GM18858 (cell line): ENCODE measurements at regions not wholly inside any gene's neighbourhood (a gene's known extent, or its start where the extent isn't known, plus 50 kb on each side); places are given as distances from the start of the nearest gene placed in this dataset.

Experiments
- ATAC-seq: cut with Tn5 transposase; IDR thresholded peaks from one replicate; pipeline ENCODE4 v1.9.1; 2021; ENCODE audit not compliant: unreplicated experiment

DNA sequence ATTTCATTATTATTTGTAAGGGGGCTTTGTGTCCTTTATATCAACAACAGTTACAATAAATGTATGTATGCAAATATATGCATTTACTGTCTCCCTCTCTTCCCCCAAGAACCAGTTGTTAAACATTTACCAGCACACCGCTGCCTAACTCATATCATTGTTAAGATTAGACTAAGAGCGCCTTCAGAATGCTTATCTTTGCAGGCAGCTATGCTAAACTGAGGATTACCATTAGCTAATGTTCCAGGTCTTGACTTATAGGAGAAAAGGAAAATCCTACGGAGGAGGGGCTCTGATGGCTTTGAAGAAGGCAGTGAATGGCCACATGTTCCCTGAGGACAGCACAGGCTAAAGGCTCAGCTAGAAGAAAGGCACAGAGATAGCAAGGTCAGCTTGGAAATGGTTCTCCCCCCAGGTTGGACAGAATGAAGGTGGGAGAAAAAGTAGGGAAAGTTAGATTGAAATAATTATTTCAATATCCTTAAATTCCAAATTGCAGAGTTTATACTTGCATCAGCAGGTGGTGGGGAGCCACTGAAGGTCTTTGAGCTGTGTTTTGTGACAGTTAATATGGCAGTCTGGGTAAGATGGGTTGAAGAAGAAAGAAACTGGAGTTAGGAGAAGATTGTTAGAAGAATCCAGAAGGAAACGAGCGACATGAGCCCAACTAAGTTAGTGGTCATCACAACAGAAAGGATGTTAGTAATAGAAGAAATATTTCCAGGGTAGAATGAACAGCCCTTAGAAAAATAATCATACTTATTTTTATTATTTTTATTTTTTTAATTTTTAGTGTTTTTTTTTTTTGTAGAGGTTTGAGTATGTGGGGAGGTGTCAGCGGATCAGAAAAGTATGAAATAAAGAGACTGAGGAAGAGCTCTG lies 87.0 kb upstream of the MAF start:
- no peak for ATAC-seq

DNA sequence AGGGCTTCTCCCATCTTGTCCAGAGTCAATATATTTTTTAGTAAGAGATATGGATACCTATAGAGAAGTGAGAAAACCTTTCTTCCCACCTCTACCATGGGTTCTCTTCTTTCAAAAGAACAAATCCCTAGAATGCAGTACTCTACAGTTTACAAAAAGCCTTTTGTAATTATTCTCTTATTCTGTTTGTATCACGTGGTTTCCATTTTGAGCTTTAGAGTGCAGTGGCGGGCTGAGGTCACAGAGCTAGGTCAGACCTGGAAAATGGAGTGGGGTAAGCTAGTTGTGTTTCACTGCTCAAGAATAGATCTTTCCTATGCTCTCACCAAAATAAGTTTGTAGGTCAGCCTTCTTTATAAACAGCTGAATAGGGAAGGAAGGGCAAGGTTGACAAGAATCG lies 85.3 kb upstream of the MAF start:
- no peak for ATAC-seq

DNA sequence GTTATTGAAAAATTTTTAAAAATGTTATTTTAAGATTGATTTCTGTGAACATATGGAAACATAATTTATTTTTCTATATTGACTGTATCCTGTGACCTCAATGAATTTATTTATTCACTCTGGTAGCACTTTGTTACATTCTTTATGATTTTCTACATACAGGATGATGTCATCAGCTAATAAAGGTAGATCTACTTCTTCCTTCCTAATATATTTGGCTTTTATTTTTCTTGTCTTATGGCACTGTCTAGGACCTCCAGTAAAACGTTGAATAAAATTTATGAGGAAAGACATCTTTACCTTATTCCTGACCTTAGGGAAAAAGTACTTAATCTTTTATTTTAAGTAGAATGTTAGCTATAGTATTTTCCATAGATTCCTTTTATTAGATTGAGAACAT lies 78.8 kb upstream of the MAF start:
- no peak for ATAC-seq

DNA sequence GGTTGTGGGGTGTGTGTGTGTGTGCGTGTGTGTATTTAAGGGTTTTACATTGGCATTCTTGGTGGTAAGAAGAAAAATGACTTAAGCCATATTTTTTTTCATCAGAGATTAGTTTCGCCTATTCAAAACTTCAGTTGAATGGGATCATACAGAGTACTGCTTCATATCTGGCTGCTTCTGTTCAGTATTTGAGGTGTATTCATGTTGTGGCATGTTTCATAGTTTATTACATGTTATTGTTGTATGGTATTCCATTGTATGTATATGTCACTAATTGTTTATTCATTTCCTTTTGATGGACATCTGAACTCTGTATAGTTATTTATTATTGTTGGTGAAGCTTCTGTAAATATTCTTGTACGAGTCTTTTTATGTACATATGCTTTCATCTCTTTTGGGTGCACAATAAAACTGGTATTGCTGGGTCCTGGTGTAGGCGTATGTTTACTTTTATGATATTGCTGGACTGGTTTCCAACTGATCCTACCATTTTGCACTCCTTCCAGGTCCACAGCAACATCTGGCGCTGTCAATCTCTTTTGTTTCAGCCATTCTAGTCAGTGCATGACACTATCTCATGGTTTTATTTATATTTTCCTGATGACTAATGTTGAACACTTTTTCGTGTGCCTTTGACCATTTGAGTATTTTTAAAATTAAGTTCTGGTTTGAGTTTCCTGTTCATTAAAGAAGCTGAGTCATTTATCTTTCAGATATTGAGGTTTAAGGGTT lies 77.4 kb upstream of the MAF start:
- no peak for ATAC-seq

DNA sequence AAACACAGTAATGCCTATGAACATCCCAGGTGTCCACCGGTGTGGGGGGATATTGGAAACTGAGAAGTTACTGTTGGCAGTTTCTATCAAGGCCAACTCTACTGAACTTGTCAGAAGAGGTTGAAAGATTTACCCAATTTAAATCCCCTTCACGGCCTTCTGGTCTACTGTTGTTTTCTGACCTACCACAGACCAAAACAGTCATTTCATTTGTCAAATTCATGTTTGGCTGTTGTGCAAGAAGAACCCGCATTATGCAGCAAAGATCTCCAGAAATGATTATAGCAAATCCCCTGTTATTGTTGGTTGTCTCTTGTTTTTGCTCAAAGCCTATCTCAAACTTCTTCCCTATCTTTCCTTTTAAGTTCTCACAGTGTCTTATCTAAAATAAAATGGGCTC lies 73.1 kb upstream of the MAF start:
- ATAC-seq, result no peak

DNA sequence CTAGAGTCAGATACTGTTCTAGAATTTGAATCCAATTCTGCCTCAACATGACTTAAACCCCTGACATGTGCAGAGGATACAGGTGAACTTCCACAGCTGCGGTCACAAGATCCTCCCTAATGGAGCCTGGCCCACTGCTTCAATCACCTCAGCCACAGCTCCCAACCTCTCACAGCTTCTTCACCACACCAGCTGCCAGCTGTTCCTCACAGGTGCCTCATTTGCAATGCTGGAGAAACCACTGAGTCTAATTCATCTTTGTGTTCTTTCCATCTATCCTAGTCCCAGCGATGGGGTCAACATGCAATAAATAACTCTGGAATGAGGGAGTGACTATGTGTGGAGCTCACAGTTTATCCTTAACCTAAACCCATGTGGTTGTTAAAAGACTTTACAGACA lies 72.0 kb upstream of the MAF start:
- no peak for ATAC-seq

DNA sequence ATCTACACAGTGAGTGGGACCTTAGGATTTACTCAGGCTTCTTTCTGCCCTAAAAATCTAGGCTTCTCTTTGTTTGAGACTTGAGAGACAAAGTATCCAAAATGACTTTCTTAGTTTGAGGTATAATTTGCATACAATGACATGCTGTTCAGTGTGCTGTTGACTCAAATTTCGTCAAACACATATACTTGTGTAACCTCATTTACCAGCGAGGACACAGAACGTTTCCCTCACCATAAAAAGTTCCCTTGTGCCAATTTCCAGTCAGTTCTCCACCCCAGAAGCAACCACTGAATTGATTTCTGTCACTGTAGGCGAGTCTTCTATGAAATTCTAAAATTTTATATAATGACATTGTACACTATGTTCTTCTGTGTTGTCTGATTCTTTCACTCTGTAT lies 68.0 kb upstream of the MAF start:
- no peak for ATAC-seq

DNA sequence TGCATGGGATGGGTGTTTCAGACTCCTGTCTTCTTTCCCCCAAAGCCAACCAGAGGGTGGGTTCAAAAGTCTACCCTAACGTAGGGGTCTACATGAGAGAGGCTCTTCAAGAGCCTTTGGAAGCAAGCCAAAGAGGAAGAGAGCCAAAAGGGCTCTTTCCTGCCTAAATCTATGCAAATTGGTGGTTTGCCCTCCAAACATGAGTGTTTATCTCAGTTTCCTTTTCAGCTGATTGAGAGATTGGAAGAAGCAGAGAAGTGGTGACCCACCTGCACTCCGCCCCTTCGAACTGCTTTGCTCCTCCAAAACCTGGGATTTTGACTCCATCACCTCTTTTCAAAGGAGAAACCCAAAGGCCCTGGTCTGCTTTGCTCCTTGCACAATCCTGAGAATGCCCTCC lies 65.4 kb upstream of the MAF start:
- ATAC-seq, result no peak

DNA sequence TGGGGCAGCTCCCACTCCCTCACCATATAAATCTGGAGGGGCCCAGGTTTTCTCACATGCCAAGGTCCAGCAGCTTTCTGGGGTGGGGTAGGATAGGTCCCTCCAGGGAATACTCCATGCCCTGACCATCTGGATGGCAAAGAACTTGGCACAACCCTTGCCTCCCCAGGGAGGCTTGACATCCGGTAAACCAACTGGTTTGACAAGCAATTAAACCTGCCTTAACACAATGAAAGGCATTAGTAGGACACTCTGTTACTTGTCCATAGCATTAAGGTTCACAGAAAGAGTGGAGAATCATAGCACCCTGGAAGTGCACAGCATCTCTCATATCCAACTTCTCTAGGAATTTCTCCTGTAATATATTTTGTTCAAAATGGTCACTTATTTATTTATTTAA lies 63.9 kb upstream of the MAF start:
- no peak for ATAC-seq

DNA sequence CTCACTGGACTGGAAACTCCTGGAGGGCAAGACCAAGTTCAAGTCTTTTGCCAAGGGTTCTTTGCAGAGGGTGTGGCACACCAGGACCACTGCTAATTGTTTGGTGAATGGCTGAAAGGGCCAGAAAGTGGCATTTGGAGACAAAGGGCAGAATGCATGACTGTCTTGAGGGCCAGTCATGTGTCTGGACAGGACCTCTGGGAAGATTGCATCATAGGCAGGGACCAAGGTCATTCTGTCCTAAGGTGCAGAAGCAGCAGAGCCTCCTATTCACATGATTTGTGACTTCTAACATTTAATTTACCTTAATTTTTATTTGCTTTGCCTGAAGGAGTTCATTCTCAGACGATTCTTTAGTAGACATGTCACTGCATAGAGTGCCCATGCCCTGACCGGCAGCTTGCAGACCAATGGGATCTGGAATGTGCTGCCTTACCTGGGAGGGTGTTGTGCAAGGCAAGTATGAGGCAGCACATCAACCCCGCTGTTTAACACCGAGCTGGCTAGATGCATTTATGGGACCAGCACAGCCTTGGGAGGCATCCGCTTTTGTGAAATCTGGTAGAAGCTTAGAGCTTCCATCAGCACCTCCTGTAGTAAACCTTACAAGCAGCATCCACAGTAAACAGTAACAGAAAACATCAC lies 62.3 kb upstream of the MAF start:
- ATAC-seq, result no peak

DNA sequence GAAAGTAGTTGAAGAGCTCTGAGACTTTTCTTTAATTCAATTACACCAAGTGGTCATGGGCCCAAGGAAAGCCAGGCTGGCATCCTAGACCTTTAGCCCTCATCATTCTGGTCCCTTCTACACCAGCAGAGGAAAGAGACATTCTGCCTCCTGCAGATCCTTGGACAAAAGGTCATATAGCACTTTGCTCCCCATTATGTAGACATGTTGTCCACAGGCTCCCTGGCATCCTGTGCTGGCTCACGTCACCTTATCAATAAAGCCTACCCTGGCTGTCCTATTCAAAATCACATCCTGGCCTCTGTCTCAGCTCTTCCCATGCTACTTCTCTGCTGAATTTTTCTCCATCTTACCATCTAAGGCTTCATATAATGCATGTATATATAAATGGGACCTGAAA lies 61.6 kb upstream of the MAF start:
- no peak for ATAC-seq

DNA sequence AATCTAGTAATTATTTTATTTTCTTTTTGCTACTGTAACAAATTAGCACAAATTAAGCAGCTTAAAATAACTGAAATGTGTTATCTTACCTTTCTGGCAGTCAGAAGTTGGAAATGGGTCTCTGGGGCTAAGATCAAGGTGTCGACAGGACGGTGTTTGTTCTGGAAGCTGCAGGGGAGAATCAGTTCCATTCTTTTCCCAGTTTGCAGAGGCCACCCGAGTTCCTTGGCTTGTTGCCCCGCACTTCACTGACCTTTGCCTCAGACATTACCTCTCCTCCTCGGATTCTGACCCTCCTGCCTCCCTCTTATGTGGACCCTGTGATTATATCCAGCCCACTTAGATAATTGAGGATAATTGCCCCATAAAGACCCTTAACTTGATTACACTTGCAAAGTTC lies 61.0 kb upstream of the MAF start:
- no peak for ATAC-seq

DNA sequence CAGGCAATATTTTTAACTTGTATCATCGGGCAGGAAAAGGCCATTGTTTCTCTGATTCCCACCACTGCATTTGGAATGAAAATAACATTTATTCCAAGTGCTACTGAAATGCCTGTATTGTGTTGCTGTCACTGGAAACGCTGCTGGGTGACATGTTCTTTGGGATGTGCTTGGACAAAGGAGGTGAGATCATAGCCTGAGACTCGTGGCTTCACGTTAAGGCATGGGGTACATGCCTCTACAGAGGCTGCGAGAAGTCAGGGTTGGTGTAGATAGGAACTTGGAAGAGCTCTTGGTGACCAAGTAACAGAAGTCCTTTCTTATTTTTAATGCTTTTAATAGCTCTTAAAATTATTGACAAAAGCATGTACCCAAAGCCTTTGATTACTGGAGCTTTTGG lies 58.8 kb upstream of the MAF start:
- no peak for ATAC-seq

DNA sequence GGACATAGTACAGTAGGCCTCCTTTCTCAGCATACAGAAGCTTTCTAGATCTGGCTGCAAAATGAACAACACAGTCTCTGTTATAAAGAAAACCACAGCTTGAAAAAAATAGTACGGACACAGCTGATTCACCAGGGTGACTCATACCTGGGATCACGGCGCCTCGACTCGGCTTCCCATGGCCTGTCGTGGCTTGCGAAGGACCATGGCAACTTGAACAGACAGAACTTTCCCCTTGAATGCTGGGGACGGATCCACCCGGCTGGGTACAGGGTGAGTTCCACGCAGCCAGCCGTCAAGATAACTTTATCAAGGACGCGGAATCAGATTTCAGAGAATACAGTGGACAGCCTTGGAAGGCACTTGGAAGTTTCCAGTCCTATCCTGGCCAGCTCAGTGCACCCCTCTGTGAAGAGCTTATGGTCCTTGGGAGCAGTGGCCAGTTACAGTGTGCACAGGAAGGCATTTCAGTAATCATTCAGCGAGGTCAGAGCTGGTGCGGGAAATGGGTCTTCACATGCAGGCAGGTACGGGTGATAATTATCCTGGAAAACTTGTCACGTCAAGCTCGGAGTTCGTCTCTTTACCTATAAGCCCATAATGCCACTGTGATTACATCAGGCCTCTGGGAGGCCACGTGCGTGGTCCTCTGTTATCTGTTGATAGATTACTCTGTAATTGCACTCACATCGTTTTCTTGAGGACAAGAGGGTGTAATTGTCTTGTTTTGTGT lies 57.9 kb upstream of the MAF start:
- ATAC-seq, result no peak

DNA sequence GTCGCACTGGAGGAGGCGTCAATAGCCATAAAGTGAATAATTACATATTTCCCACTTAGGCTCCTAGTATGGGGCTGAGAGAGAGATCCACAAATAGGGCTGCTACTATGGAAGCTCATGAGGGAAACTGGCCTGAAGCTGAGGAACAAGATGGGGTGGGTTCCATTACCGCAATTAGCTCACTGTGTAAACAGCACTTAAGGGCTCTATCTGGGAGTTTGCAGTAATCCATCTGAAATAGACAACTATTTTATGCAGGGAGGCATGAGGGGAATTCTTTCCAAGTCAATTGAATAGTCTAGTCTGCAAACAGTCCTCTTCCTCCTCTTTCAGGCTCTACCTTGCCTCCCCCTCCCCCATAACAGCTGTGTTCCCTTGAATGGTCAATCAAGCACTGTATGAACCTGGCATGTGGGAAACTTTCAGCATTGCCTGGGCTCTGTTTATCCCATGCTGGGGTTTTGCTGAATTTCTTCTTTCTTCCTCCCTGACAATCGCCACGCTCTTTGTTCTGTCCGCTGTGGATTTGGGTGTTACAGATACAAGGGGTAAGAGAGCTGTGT lies 56.1 kb upstream of the MAF start:
- no peak for ATAC-seq

DNA sequence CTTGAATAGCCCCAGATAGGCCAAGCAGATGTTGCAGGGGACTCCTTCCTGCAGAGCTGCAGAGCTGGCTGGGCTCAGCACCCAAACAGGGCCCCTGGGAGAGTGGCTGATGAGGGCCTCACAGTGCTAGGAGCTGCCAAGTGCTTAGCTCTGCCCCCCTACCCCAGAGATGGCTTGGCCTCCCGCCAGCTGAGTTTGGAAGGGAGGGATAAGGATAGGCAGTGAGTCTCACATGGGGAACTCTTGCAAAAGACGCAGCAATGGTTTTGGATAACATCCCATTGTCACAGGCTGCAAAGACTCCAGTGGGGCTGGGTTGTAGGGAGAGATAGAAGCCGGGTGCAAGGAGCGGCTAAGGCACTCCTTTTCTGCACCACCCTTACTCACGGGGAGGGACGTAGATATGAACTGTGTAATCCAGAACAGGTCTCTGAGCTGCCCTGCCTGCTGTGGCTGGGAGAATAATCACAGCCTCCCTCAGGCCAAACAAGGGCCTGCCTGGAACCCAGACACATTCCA lies 52.9 kb upstream of the MAF start:
- ATAC-seq, result no peak

DNA sequence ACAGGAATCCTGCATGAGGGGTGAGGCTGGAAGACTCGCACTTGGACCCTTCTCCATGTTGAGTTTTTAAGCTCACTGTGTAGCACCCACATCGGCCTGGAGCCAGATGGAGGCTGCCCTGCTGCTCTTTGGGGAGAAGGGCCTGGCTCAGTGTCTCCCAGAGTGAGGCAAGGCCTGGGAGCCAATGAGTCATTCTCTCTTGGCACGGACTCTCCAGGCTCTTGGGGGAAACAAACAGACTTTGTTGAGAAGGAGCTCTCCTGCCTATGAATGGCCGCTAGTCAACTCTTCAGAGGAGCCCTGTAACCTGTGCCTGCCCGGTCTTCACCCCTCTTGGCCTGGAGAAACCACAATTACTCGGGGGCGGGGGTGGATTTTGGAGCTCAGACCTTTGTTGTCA lies 50.8 kb upstream of the MAF start:
- no peak for ATAC-seq
